ENCODE measurements at regions not wholly inside any gene's neighbourhood (a gene's known extent, or its start where the extent isn't known, plus 50 kb on each side); places are given as distances from the start of the nearest gene placed in this dataset.

- TF ChIP-seq GLIS3 (CRISPR knock-in tag; IDR thresholded peaks at IDR 0.05) (no peak), TOX (CRISPR knock-in tag; IDR thresholded peaks at IDR 0.05; ENCODE audit: borderline replicate concordance) (no peak), ZFP30 (CRISPR knock-in tag; IDR thresholded peaks at IDR 0.05) (no peak), BACH2 (CRISPR knock-in tag; IDR thresholded peaks at IDR 0.05; ENCODE audit: borderline replicate concordance) (no peak), PPARA (CRISPR knock-in tag; IDR thresholded peaks at IDR 0.05; ENCODE audit: borderline replicate concordance) (no peak), TSHZ2 (CRISPR knock-in tag; IDR thresholded peaks at IDR 0.05) (no peak), ARNTL (CRISPR knock-in tag; IDR thresholded peaks at IDR 0.05; ENCODE audit: borderline replicate concordance, low read depth) (no peak), RARB (CRISPR knock-in tag; IDR thresholded peaks at IDR 0.05) (no peak), OSR1 (CRISPR knock-in tag; IDR thresholded peaks at IDR 0.05) (no peak)
- ATAC-seq, result no peak
Measured at GRCh38 chr7:13420726-13421125, 568.7 kb downstream of the ETV1 start.

- TF ChIP-seq ZNF8 (CRISPR knock-in tag; IDR thresholded peaks at IDR 0.05) (no peak), CSRNP3 (CRISPR knock-in tag; IDR thresholded peaks at IDR 0.05) (no peak), TCF4 (CRISPR knock-in tag; IDR thresholded peaks at IDR 0.05; ENCODE audit: borderline replicate concordance) (no peak), ZC3H10 (CRISPR knock-in tag; IDR thresholded peaks at IDR 0.05) (no peak), CREB5 (CRISPR knock-in tag; IDR thresholded peaks at IDR 0.05; ENCODE audit: low read depth) (no peak), ZFP30 (CRISPR knock-in tag; IDR thresholded peaks at IDR 0.05) (no peak), RARB (CRISPR knock-in tag; IDR thresholded peaks at IDR 0.05) (no peak), TOX (CRISPR knock-in tag; IDR thresholded peaks at IDR 0.05; ENCODE audit: borderline replicate concordance) (no peak), PATZ1 (CRISPR knock-in tag; IDR thresholded peaks at IDR 0.05; ENCODE audit: borderline replicate concordance) (no peak), PPARA (CRISPR knock-in tag; IDR thresholded peaks at IDR 0.05; ENCODE audit: borderline replicate concordance) (no peak), ESRRG (CRISPR knock-in tag; IDR thresholded peaks at IDR 0.05) (no peak), BACH2 (CRISPR knock-in tag; IDR thresholded peaks at IDR 0.05; ENCODE audit: borderline replicate concordance) (no peak)
- ATAC-seq, result no peak
Measured at GRCh38 chr7:13421776-13422175, 567.7 kb downstream of the ETV1 start.

GRCh38 chr7:13433946-13434345, 555.5 kb downstream of the ETV1 start:
- no peak for ATAC-seq
- TF ChIP-seq CREB5 (CRISPR knock-in tag; IDR thresholded peaks at IDR 0.05; ENCODE audit: low read depth), result no peak

DNA sequence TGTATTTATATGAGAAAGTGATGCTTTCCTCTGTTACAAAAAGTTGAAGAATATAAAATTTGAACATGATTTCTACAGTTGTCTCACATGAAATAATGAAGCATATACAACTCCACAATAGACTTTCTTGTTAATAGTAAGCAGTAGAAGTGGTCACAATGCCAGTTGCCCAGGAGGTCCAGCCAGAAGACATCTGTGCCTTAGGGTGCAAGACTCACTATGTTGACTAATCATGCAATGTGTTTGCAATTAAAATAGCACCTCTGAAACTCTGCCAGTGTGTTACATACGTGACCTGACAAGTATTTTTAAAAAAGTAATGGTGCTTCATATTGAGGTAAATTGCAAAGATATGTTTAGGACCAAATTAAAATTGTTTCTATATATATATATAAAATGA, 547.2 kb downstream of the ETV1 start:
- ATAC-seq, result no peak
- no peak for TF ChIP-seq CREB5 (CRISPR knock-in tag; IDR thresholded peaks at IDR 0.05; ENCODE audit: low read depth)
- no peak for TF ChIP-seq ZC3H10 (CRISPR knock-in tag; IDR thresholded peaks at IDR 0.05)
- TF ChIP-seq TSHZ2 (CRISPR knock-in tag; IDR thresholded peaks at IDR 0.05), result no peak
- no peak for TF ChIP-seq ISL1 (CRISPR knock-in tag; IDR thresholded peaks at IDR 0.05)
- no peak for TF ChIP-seq CSDC2 (CRISPR knock-in tag; IDR thresholded peaks at IDR 0.05)
- TF ChIP-seq PPARA (CRISPR knock-in tag; IDR thresholded peaks at IDR 0.05; ENCODE audit: borderline replicate concordance), result no peak
- TF ChIP-seq OSR1 (CRISPR knock-in tag; IDR thresholded peaks at IDR 0.05), result no peak
- TF ChIP-seq TCF4 (CRISPR knock-in tag; IDR thresholded peaks at IDR 0.05; ENCODE audit: borderline replicate concordance), result no peak
- TF ChIP-seq ARNTL (CRISPR knock-in tag; IDR thresholded peaks at IDR 0.05; ENCODE audit: borderline replicate concordance, low read depth), result no peak
- TF ChIP-seq RARB (CRISPR knock-in tag; IDR thresholded peaks at IDR 0.05), result no peak
- TF ChIP-seq GLIS3 (CRISPR knock-in tag; IDR thresholded peaks at IDR 0.05), result no peak
- TF ChIP-seq BACH2 (CRISPR knock-in tag; IDR thresholded peaks at IDR 0.05; ENCODE audit: borderline replicate concordance), result no peak
- TF ChIP-seq ZFP30 (CRISPR knock-in tag; IDR thresholded peaks at IDR 0.05), result no peak
- TF ChIP-seq POU6F1 (CRISPR knock-in tag; IDR thresholded peaks at IDR 0.05; ENCODE audit: borderline replicate concordance, low read depth), result no peak

All from SK-N-SH treated with all-trans-retinoic acid at 6 μM for 48 hours (cell line).